BJ (cell line): ENCODE measurements at regions not wholly inside any gene's neighbourhood (a gene's known extent, or its start where the extent isn't known, plus 50 kb on each side); places are given as distances from the start of the nearest gene placed in this dataset.
"Not testable (repeated sequence)": the region's sequence is repeated elsewhere in the genome, so short reads cannot be mapped to it uniquely, and the experiment has no call there.

Experiments used
- CTCF ChIA-PET: fragments of 350-600 bp; formaldehyde crosslinking; extraction: SDS; loops from one replicate; lab custom pipeline; 2021; ENCODE audit warnings: antibody characterized with exemption, inconsistent platforms; lab: Yijun Ruan, JAX
- POLR2A ChIA-PET: fragments of 300-600 bp; sonication (Branson Sonifier 250); formaldehyde crosslinking; extraction: SDS; loops from one replicate; lab custom pipeline; 2021; ENCODE audit warnings: antibody characterized with exemption; lab: Charles Lee
- DNase-seq: peaks from one replicate; pipeline ENCODE4 v3.0.0-alpha.2; 2011; ENCODE audit warnings: low read depth
- H3K27me3 ChIP-seq: 2 replicates; pipeline ENCODE4 v1.6.0; 2011; ENCODE audit warnings: low read length; ENCODE audit not compliant: control insufficient read depth, insufficient read depth
- H3K36me3 ChIP-seq: 2 replicates; pipeline ENCODE4 v1.5.1; 2011; ENCODE audit warnings: low read length; ENCODE audit not compliant: control insufficient read depth, insufficient read depth
- H3K4me3 ChIP-seq: 2 replicates; pipeline ENCODE4 v1.5.1; 2011; ENCODE audit warnings: low read depth, mild to moderate bottlenecking, control low read depth, low read length
- TF ChIP-seq, protein P1 (sequence below): IDR thresholded peaks from 2 replicates; pipeline ENCODE4 v1.5.1; 2011; ENCODE audit warnings: low read depth, mild to moderate bottlenecking, control low read depth, inconsistent platforms, low read length, moderate library complexity; ENCODE audit not compliant: insufficient read depth

DNA sequence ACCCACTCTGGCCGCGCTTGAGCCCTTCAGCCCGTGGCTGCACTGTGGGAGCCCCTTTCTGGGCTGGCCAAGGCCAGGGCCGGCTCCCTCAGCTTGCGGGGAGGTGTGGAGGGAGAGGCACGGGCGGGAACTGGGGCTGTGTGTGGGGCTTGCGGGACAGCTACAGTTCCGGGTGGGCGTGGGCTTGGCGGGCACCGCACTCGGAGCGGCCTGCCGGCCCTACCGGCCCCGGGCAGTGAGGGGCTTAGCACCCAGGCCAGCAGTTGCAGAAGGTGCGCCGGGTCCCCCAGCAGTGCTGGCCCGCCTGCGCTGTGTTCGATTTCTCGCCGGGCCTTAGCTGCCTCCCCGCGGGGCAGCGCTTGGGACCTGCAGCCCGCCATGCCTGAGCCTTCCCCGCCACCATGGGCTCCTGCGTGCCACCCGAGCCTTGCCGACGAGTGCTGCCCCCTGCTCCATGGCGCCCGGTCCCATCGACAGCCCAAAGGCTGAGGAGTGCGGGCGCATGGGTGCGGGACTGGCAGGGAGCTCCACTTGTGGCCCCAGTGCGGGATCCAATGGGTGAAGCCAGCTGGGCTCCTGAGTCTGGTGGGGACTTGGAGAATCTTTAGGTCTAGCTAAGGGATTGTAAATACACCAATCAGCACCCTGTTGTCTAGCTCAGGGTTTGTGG, 173.7 kb upstream of the FIGN start:
- H3K4me3 ChIP-seq, result no peak overlapping the region
- no peaks in the 10 kb centered on the region for H3K36me3 ChIP-seq
- CTCF ChIA-PET, result no interaction called here
- DNase-seq, result no peak
- TF ChIP-seq, protein P1, sequence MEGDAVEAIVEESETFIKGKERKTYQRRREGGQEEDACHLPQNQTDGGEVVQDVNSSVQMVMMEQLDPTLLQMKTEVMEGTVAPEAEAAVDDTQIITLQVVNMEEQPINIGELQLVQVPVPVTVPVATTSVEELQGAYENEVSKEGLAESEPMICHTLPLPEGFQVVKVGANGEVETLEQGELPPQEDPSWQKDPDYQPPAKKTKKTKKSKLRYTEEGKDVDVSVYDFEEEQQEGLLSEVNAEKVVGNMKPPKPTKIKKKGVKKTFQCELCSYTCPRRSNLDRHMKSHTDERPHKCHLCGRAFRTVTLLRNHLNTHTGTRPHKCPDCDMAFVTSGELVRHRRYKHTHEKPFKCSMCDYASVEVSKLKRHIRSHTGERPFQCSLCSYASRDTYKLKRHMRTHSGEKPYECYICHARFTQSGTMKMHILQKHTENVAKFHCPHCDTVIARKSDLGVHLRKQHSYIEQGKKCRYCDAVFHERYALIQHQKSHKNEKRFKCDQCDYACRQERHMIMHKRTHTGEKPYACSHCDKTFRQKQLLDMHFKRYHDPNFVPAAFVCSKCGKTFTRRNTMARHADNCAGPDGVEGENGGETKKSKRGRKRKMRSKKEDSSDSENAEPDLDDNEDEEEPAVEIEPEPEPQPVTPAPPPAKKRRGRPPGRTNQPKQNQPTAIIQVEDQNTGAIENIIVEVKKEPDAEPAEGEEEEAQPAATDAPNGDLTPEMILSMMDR, result no peak
- POLR2A ChIA-PET, result no interaction called here
- no peaks in the 10 kb centered on the region for H3K27me3 ChIP-seq

DNA sequence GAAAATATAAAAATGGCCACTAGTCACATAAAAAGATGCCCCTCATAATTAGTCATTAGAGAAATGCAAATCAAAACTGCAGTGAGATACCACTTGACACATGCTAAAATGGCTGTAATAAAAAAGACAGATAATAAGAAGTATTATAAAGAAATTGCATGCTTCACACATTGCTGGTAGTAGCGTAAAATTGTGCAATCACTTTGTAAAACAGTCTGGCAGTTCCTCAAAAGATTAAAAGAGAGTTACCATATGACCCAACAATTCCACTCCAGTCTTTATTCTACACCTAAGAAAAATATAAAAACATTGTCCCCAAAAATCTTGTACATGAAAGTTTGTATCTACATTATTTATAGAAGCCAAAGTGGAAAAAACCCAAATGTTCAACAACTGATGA, 170.6 kb upstream of the FIGN start:
- H3K27me3 ChIP-seq, result no peaks in the 10 kb centered on the region
- POLR2A ChIA-PET, result no interaction called here
- no peaks in the 10 kb centered on the region for H3K36me3 ChIP-seq
- TF ChIP-seq, protein P1, result no peak
- H3K4me3 ChIP-seq, result no peak overlapping the region
- CTCF ChIA-PET, result no interaction called here
- DNase-seq, result no peak

DNA sequence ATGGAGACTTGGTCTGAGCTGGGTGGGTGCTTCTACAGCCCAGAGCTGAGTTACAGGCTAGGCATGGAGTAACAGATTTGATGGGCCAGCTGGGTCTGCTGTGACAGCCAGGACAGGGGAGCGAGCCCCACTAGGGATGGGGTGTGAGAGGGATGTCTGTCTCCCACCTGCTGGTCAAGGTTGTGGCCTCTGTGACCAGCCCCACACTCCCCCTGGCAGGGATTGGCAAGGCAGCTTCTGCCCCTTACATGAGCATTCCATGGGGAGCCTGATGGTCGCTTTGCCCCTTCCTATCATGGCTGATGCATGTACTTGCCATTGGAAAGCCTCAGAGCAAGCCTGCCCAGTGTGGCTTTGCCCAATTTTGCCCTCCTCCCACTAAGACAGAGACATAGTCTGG, 162.0 kb upstream of the FIGN start:
- no peaks in the 10 kb centered on the region for H3K27me3 ChIP-seq
- TF ChIP-seq, protein P1, result no peak
- H3K36me3 ChIP-seq, result no peaks in the 10 kb centered on the region
- CTCF ChIA-PET, result no interaction called here
- POLR2A ChIA-PET, result no interaction called here
- no peak overlapping the region for H3K4me3 ChIP-seq
- no peak for DNase-seq

DNA sequence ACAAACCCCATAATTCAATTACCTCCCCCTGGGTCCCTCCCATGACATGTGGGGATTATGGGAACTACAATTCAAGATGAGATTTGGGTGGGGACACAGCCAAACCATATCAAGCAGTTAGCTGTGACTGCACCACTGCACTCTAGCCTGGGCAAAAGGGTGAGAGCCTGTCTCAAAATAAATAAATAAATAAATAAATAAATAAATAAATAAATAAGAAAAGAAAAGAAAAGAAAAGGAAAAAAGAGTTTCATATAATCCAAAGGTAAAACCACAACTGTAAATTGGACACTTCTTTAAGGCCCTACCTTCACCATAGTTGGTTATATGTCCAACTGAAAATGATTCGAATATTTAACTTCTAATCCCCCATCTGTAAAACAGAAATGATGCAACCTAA, 157.6 kb upstream of the FIGN start:
- CTCF ChIA-PET, POLR2A ChIA-PET, H3K4me3 ChIP-seq, H3K36me3 ChIP-seq, DNase-seq, H3K27me3 ChIP-seq: not testable (repeated sequence)

DNA sequence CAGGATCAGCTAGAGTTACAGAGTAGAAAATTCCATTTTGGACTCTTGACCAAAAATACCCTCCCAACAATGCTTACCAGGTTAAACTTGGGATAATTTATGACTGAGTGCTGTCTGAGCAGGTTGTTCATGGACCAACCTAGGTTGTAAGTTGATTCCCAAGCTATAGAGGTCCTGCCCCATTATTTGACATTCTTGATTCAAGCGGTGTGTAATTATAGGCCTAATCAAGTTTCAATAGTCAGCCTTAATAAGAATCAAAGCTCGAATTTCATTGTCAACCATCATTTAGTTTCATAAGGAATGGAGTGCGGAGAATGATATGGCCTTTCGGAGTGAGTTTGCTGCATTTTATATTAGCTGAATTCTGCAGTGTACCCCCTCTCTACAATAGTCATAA, 152.8 kb upstream of the FIGN start:
- Histone ChIP-seq H3K4me3 (no peak overlapping the region), H3K27me3 (no peaks in the 10 kb centered on the region), H3K36me3 (no peaks in the 10 kb centered on the region)
- TF ChIP-seq, protein P1, result no peak
- no peak for DNase-seq
- ChIA-PET POLR2A (no interaction called here), CTCF (no interaction called here)

DNA sequence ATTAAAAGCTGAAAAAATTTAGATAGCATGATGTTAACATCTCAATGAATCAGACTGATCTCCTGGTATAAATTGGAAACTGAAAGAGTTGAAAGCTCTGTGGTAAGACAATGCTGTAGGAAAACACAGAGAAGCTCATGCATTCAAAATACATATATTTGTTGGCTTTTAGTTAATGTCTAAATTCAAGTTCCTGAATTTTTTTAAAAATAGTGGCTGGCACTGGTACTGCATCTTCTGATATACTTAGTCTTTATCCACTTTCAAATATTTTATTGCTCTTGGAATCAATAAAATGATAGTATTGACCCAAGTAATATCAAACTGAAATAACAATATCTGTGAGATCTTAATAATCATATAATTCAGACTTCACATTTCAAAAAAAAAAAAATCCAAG, 151.4 kb upstream of the FIGN start:
- POLR2A ChIA-PET, result no interaction called here
- no peak overlapping the region for H3K4me3 ChIP-seq
- CTCF ChIA-PET, result no interaction called here
- DNase-seq, result no peak
- TF ChIP-seq, protein P1, result no peak
- no peaks in the 10 kb centered on the region for H3K36me3 ChIP-seq
- no peaks in the 10 kb centered on the region for H3K27me3 ChIP-seq
